GM21528 (cell line): ENCODE measurements at regions not wholly inside any gene's neighbourhood (a gene's known extent, or its start where the extent isn't known, plus 50 kb on each side); places are given as distances from the start of the nearest gene placed in this dataset.
"Not testable (repeated sequence)": the region's sequence is repeated elsewhere in the genome, so short reads cannot be mapped to it uniquely, and the experiment has no call there.

ENCODE experiments used
- ATAC-seq: cut with Tn5 transposase; IDR thresholded peaks from one replicate; pipeline ENCODE4 v1.9.1; 2021; ENCODE audit warnings: mild to moderate bottlenecking, moderate library complexity; ENCODE audit not compliant: unreplicated experiment, low FRiP score

GRCh38 chr10:4429571-4429970, 396.4 kb upstream of the AKR1E2 start:
- no peak for ATAC-seq

DNA sequence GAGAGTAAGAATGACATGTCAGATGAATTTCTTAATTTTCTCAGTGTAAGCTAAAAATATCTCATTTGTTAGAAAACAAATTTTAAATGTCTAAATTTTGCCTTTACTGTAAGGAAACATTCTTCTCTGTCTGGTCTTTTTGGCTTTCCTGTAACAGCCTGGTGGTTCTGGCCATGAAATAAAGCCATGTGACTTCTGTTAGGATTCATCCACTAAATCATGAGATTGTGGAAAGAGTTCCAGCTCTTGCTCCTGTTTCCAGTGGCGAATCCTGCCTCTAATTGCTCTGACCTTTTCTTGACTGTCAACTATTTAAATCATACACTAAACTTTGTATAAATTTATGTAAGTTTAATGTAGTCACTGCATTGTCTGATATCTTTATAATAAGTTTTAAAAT, 398.5 kb upstream of the AKR1E2 start:
- ATAC-seq, result no peak

DNA sequence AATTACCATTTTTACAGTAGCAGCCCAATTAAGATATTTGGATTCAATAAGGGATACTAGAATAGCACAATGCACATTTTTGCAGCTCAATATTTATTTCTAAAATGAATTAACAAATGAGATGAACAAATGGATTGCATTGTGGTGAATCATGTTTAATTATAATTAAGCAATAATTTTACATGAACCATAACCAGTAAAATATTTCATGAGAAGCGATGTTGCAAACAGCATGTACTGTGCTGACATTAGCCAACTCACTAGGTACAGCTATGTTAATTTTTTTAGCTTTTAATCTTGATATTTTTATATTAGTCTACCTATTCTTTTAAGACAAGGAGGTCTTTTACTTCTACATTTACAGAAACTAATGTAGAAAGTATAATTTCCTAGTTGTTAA, 399.1 kb upstream of the AKR1E2 start:
- ATAC-seq, result no peak

GRCh38 chr10:4409319-4409718, 416.7 kb upstream of the AKR1E2 start:
- no peak for ATAC-seq

GRCh38 chr10:4407783-4408182, 418.2 kb upstream of the AKR1E2 start:
- no peak for ATAC-seq

- no peak for ATAC-seq
These were observed 420.2 kb upstream of the AKR1E2 start for GRCh38 chr10:4405828-4406227.

- ATAC-seq, result no peak
These were observed 422.3 kb upstream of the AKR1E2 start for GRCh38 chr10:4403638-4404252.

- not testable (repeated sequence) for ATAC-seq
These were observed 424.9 kb upstream of the AKR1E2 start for GRCh38 chr10:4401080-4401479.

DNA sequence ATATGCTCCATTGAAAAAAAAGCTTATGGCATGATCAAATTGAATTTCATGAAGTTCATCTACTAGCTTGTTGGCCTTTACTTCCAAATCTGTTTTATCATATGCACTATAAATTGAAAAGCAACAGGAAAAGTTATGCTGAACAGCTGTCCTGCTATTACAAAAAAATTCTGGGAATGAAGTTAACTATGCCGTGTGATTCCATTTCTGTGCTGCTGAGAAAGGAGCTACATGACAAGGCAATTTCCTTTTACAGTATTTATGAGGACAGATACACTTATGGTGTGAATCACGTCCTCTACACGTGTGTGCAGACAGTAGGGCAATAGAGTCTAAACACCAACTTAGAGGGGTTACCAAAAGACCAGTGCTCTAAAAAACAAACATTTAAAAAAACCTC, 426.5 kb upstream of the AKR1E2 start:
- ATAC-seq, result no peak

DNA sequence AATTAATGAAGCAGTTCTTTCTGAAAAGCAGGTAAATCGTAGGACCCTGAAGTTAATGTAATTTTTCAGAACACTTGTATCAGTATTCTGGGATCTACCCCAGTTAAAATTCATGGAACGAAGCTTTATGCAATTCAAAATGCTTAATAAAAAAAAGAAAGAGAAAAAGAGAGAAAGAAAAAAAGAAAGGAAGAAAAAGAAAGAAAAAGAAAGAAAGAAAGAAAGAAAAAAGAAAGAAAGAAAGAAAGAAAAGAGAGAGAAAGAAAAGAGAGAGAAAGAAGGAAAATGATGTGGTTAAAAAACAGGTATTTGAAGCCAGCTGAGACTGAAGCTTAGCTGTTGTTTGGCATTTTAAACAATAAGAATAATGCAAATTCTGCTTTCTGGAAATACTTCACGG, 427.4 kb upstream of the AKR1E2 start:
- no peak for ATAC-seq

- ATAC-seq, result no peak
These were observed 428.7 kb upstream of the AKR1E2 start for GRCh38 chr10:4397337-4397736.

DNA sequence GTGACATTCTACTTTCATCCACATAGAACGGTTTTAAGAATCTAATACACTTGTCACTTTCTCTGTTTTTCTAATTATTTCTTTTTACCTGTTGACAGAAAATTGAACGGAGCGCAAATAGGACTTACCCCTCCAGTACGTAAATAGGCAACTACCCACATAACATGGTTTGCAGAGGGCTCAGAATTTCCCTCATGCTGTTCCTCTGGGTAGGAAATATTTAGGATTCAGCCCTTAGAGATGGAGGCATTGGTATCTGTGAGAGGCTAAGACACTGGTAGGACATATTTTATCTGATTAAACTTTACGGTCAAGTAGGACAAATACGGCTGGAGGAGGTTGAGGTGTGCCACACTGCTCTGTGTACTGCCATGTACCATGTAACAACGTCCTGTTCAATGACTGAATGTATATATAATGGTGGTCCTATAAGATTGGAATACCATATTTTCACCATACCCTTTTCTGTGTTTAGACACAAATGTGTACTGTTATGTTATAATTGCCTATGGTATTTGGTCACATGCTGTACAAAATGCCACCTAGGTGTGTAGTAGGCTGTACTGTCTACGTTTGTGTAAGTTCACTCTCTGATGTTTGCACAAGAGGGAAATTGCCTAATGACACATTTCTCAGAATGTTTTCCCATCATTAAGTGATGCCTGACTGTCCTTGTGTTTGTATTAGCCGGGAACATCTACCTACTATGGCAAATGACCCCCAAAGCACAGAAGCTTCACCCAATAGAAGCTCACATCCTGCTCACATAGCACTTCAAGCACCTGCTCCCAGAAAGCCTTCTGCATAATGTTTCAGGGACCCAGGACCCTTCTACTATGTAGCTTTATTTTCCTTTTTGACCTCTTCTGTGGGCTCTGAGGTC, 429.4 kb upstream of the AKR1E2 start:
- ATAC-seq, result no peak

DNA sequence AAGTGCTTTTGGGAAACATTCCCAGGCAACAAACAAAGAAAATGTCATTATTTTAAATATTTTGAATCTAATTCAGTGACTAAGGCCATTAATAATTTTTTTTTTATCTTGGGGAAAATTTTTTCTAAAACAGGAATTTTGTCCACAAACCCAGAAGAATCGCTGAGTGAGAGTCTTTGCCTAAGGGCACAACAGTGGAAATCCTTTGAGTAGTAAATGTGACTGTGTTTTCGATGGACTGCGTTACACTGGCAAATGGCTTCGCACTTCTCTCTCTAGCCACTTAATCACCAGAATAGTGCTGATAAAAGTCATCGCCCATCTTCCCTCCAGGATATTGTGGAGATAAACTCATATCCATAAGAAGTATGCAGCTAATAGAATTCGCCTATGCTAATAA, 430.3 kb upstream of the AKR1E2 start:
- no peak for ATAC-seq

DNA sequence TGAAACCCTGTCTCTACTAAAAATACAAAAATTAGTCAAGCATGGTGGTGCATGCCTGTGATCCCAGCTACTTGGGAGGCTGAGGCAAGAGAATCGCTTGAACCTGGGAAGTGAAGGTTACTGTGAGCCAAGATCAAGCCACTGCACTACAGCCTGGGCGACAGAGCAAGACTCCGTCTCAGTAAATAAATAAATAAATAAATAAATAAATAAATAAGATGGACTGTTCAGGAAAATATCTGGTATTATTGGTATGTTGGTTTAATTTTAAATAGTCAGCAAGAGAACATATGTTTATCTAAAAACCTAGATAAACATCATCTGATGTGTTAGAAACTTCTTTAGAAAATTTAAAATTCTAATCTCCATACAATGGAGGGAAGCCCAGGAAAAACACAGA, 431.6 kb upstream of the AKR1E2 start:
- not testable (repeated sequence) for ATAC-seq

DNA sequence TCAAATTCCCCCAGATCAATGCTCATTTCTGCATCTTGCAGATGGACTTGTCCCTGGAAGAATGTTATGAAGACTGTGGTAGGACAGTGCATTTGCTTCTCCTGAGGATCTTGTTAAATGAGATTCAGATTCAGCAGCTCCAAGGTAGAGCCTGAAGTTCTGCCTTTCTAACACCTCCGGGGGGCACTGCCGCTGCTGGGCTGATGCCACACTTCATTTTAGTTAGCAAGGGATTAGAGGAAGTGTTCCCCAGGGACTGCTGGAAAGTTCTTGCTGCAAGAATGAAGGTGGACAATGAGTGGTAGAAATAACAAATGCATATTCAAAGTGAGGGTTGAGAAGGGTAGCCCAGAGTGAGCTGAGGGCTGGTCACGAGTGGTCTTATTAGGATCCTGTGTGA, 434.3 kb upstream of the AKR1E2 start:
- ATAC-seq, result no peak

DNA sequence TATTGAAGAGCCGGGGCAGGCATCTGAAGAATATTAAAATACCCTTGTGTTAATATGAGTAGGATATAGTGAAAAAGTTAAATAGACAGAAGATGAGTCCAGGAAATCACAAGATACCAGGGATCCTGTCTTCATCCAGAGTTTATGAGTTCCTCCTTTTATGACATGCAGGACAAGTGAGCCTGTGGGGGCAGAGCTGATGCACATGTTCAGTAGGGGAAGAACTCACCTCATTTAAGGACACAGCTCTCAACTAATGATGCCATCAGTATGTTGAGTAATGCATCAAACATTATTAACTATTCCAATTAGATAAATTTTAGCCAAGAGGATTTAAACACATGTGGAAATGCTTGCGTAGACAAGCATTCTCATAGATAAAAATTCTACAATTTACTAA, 435.8 kb upstream of the AKR1E2 start:
- ATAC-seq, result no peak

DNA sequence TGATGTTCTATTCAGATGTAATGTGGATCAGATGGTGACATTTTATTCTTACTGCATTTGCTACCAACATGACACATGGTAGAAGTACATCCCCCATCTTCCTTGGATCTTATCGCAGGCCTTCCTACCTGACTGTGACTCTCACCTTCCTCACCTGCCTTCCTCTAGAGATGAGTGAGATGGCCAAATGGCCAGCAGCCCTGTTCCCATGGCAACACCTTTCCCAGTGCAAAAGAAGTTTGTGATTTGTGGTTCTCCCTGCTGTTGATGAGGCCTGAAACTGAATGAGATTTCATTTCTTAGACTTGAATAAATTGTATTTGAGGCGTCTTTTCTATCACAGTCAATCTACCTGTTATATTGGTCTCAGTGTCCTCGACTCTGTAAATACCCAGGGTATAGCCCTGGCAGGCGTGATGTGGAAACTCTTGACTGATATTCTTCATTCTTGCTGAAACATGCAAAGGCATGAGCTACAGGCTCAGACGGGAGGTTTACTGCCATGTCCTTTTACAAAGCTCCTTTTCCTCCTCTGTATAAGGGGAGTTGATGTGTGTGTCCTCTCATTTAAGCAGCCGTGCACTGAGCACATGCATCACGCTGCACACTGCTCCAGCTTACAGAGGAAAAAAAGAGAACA, 440.7 kb upstream of the AKR1E2 start:
- ATAC-seq, result no peak

DNA sequence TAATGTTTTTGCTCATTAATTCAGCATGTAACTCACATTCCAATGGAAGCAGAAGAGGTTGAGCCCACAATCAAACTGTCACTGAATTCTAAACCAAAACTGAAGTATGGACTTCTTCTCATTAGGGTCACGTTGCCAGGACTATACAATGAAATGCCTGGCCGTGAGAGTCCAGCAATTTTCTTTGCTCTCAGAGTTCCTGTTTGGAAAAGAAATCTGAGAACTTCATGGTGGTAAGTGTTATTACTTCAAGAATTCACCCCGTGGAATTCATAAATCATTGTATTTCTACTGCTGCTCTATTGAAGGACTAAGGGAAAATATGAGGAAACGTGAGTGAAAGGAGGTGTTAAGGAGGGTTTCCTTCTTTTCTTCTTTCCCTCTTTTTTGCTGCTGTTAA, 441.8 kb upstream of the AKR1E2 start:
- no peak for ATAC-seq

DNA sequence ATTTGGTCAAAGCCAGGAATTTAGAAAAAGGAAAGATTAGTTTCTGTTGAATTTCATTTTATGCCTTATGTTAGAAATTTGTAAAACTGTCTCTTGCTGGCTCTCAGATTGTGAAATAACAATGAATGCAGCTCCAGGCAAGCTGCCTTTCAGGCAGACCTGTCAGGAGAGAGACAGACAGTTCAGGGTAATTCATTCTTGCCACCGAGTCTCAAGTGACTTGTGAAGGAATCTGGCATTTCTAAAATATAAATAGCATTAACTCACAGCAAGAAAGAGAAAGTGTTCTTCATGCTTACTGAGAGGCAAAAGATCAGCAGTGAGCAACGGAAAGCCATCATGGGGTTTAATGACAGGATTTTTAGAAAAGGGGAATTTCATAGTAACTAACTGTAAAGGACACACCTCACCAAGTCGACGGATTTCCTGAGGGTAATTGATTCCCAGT, 442.3 kb upstream of the AKR1E2 start:
- no peak for ATAC-seq

GRCh38 chr10:4382811-4383210, 443.2 kb upstream of the AKR1E2 start:
- ATAC-seq, result no peak

GRCh38 chr10:4373612-4374011, 452.4 kb upstream of the AKR1E2 start:
- no peak for ATAC-seq

DNA sequence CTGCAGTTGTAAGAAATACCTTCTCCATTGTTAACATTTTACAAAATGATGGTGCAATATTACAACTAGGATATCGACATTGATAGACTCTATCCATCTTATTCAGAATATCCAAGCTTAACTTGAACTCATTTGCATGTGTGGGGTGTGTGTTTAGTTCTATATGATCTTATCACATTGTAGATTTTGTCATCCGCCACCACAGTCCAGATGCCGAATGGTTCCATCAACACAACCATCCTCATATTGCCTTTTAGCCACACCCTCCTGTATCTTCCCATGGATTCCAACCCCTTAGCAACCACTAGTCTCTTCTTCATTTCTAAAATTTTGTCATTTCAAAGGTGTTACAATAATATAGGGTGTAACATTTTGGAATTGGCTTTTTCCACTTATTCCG, 452.9 kb upstream of the AKR1E2 start:
- ATAC-seq, result no peak
